Adrenal gland (tissue), 9 donors: ENCODE measurements at regions not wholly inside any gene's neighbourhood (a gene's known extent, or its start where the extent isn't known, plus 50 kb on each side); places are given as distances from the start of the nearest gene placed in this dataset.

Experiments
- DNase-seq, 7 donors: peaks; one replicate each; pipeline ENCODE4 v3.0.0-alpha.2; 2019 to 2020
- H3K27ac ChIP-seq, 5 donors: fragments of 200-600 bp; sonication (generic) in 4 of 5; 1 replicate in 3 of 5; 2 replicates in 2 of 5; pipeline versions ENCODE4 v1.5.1 to v1.8.0; 2016 to 2020; ENCODE audit warnings: mild to moderate bottlenecking in 1 of 5
- H3K27me3 ChIP-seq: fragments of 200-600 bp; 2 replicates; pipeline ENCODE4 v1.8.0; 2021
- H3K36me3 ChIP-seq, 2 donors: fragments of 200-600 bp; replicated peaks in 1 of 2; 1 replicate in 1 of 2; 2 replicates in 1 of 2; pipeline versions ENCODE4 v1.5.1 to v1.8.0; 2018 to 2022
- H3K4me1 ChIP-seq, 2 donors: fragments of 200-600 bp; replicated peaks in 1 of 2; 1 replicate in 1 of 2; 2 replicates in 1 of 2; pipeline versions ENCODE4 v1.5.1 to v1.8.0; 2018 to 2021
- H3K4me3 ChIP-seq, 4 donors: fragments of 200-600 bp; sonication (generic) in 3 of 4; one replicate each; pipeline ENCODE4 v1.5.1; 2016 to 2018
- H3K9me3 ChIP-seq, 3 donors: fragments of 200-600 bp; sonication (generic) in 1 of 3; replicated peaks in 1 of 3; 1 replicate in 2 of 3; 2 replicates in 1 of 3; pipeline versions ENCODE4 v1.5.1 to v1.8.0; 2016 to 2021
- POLR2A ChIP-seq, 2 donors: fragments of 450-650 bp; IDR thresholded peaks; one replicate each; pipeline ENCODE4 v1.6.1; 2017; ENCODE audit warnings: antibody characterized with exemption in 2 of 2, mild to moderate bottlenecking in 2 of 2, moderate library complexity in 1 of 2
- WGBS, 4 donors: extraction: QIAGEN DNeasy Blood & Tissue Kit in 2 of 4; methylation state at CpG; one replicate each; pipeline versions ENCODE4 v1.1.5 to v1.1.7; 2013 to 2017; 5-methylcytosine and 5-hydroxymethylcytosine counted together
- intact Hi-C, 2 donors: fragments of 100-400 bp; cut with DNase I; formaldehyde crosslinking; loops; one replicate each; pipeline versions ENCODE4 v1.14.1 to v1.15.0; 2022 to 2023
- TF ChIP-seq, protein P1 (sequence below), 6 experiments: fragments of 450-650 bp in 4 of 6; fragments of 200-600 bp in 2 of 6; sonication (generic) in 1 of 6; IDR thresholded peaks; 1 replicate in 5 of 6; 2 replicates in 1 of 6; pipeline versions ENCODE4 v1.5.1 to v1.8.0; 2016 to 2021; ENCODE audit warnings: antibody characterized with exemption in 6 of 6, mild to moderate bottlenecking in 2 of 6, moderate library complexity in 1 of 6
- donor health status: healthy with polysubstance abuse.
- donor health status: Bipolar disorder and iron deficiency.
- donor health status: DM: yes; HTN: yes; CAD: no.
- donor health status: DM: no; HTN: no; CAD: no.
- donor health status: DM: no; HTN: no; CAD: no.

DNA sequence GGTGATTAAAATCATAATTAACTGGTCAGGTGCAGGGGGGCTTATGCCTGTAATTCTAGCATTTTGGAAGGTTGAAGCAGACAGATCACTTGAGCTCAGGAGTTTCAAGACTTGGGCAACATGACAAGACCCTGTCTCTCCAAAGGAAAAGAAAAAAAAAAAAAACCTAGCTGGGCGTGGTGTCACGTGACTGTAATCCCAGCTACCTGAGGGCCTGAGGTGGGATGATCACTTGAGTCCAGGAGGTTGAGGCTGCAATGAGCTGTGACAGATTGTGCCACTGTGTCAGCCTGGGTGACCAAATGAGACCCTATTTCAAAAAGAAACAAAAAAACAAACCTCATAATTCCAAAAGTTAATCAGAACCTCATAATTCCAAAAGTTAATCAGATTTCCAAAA lies 505.5 kb downstream of the CDH8 start:
- H3K27ac ChIP-seq = no peak overlapping the region

DNA sequence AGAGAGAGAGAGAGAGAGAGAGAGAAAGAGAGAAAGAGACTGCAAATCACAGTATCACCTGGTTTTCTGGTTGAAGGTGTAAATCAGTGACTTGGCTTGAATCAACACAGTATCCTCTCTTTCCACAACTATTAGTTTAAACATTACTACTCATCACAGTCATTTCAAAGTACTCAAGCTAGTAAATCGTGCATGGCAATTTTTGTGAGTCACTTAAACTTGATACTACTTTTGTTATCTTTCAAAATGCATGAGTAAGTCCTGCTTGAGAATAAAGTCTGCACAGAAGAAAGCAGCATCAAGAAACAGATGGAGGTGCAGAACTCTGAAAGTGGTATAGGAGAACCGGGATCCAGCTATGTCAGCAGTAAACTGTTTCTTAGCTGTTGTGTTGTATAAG lies 535.4 kb downstream of the CDH8 start:
- intact Hi-C loops = no loop called here
- TF ChIP-seq, protein P1, sequence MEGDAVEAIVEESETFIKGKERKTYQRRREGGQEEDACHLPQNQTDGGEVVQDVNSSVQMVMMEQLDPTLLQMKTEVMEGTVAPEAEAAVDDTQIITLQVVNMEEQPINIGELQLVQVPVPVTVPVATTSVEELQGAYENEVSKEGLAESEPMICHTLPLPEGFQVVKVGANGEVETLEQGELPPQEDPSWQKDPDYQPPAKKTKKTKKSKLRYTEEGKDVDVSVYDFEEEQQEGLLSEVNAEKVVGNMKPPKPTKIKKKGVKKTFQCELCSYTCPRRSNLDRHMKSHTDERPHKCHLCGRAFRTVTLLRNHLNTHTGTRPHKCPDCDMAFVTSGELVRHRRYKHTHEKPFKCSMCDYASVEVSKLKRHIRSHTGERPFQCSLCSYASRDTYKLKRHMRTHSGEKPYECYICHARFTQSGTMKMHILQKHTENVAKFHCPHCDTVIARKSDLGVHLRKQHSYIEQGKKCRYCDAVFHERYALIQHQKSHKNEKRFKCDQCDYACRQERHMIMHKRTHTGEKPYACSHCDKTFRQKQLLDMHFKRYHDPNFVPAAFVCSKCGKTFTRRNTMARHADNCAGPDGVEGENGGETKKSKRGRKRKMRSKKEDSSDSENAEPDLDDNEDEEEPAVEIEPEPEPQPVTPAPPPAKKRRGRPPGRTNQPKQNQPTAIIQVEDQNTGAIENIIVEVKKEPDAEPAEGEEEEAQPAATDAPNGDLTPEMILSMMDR (IDR thresholded peaks at IDR 0.05) = no peak
- no peak for TF ChIP-seq POLR2A (IDR thresholded peaks at IDR 0.05)
- no peak for DNase-seq

More for the DNA sequence above, 505.5 kb downstream of the CDH8 start:
- TF ChIP-seq POLR2A (IDR thresholded peaks at IDR 0.05) = no peak
- TF ChIP-seq, protein P1 (IDR thresholded peaks at IDR 0.05) = no peak
- no peak for DNase-seq
- Histone ChIP-seq H3K36me3 (no peaks in the 10 kb centered on the region), H3K4me1 (no peaks in the 10 kb centered on the region), H3K4me3 (no peak overlapping the region), H3K9me3 (no peaks in the 10 kb centered on the region), H3K27me3 (no peaks in the 10 kb centered on the region)
- intact Hi-C loops = no loop called here
- WGBS, 4 donors = 75 to 89% (median 86%) methylated on average over 2 of the region's 2 CpGs

DNA sequence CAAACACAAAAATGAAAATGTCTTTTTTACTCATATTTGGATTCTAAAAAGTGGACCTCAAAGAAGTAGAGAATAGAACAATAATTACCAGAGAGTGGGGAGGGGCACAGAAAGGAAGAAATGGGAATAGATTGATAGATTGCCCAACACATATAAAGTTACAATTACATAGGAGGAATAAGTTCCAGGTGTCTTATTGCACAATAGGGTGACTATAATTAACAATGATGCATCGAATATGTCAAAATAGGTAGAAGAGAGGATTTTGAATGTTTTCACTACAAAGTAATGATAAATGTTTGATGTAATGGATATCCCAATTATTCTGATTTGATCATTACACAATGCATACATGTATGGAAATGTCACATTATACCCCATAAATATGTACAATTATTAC lies 556.0 kb downstream of the CDH8 start:
- H3K4me3 ChIP-seq = no peak overlapping the region
- 78 to 94% (median 86%) methylated on average over 1 of the region's 1 CpG for WGBS, 4 donors
- intact Hi-C loops = no loop called here
- no peaks in the 10 kb centered on the region for H3K36me3 ChIP-seq
- H3K9me3 ChIP-seq = no peaks in the 10 kb centered on the region
- TF ChIP-seq, protein P1 (IDR thresholded peaks at IDR 0.05) = no peak
- no peak for TF ChIP-seq POLR2A (IDR thresholded peaks at IDR 0.05)
- no peak for DNase-seq
- no peak overlapping the region for H3K27ac ChIP-seq
- no peaks in the 10 kb centered on the region for H3K27me3 ChIP-seq
- H3K4me1 ChIP-seq = no peaks in the 10 kb centered on the region

More for the DNA sequence above, 535.4 kb downstream of the CDH8 start:
- Histone ChIP-seq H3K9me3 (no peaks in the 10 kb centered on the region), H3K4me3 (no peak overlapping the region), H3K27ac (no peak overlapping the region), H3K36me3 (no peaks in the 10 kb centered on the region), H3K4me1 (no peaks in the 10 kb centered on the region), H3K27me3 (no peaks in the 10 kb centered on the region)
- WGBS, 4 donors = 60 to 75% (median 64%) methylated on average over 2 of the region's 2 CpGs

DNA sequence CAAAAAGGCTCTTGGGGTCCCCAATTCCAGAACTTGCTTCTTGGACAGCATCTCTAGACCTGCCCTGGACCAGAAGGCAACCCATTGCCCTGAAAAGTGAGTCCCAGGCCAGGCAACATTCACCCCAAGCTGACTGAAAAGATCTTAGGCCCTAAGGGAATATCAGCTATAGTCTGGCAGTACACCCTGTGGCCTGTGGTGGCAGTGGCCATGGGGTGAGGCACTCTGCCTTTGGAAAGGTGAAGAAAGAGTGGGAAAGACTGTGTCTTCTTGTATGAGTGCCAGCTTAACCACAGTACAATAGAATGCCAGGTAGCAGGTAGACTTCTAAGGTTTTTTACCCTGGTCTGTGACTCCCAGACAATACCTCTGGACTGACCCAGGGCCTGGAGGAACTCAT lies 564.5 kb downstream of the CDH8 start:
- intact Hi-C loops = no loop called here
- no peak for DNase-seq
- no peaks in the 10 kb centered on the region for H3K36me3 ChIP-seq
- no peak overlapping the region for H3K4me3 ChIP-seq
- H3K4me1 ChIP-seq = no peaks in the 10 kb centered on the region
- no peak for TF ChIP-seq POLR2A (IDR thresholded peaks at IDR 0.05)
- TF ChIP-seq, protein P1 (IDR thresholded peaks at IDR 0.05) = no peak
- no peaks in the 10 kb centered on the region for H3K9me3 ChIP-seq
- H3K27me3 ChIP-seq = no peaks in the 10 kb centered on the region
- no peak overlapping the region for H3K27ac ChIP-seq
